Heart left ventricle (tissue), 16 donors: ENCODE measurements at regions not wholly inside any gene's neighbourhood (a gene's known extent, or its start where the extent isn't known, plus 50 kb on each side); places are given as distances from the start of the nearest gene placed in this dataset.
"Not testable (repeated sequence)": the region's sequence is repeated elsewhere in the genome, so short reads cannot be mapped to it uniquely, and the experiment has no call there.

Source experiments
- ATAC-seq, 4 donors: fragments of 200-7000 bp; cut with Tn5 transposase; one replicate each; pipeline ENCODE4 v1.9.1; 2020 to 2022; ENCODE audit warnings: moderate library complexity in 4 of 4, mild to moderate bottlenecking in 3 of 4, moderate number of reproducible peaks in 1 of 4
- DNase-seq, 5 donors: peaks; one replicate each; pipeline ENCODE4 v3.0.0-alpha.2; 2020
- H3K27ac ChIP-seq, 12 donors: fragments of 200-600 bp; sonication (generic) in 4 of 12; one replicate each; pipeline versions ENCODE4 v1.5.0 to v1.8.0; 2016 to 2022; ENCODE audit warnings: mild to moderate bottlenecking in 2 of 12
- H3K27me3 ChIP-seq, 9 donors: fragments of 200-600 bp; sonication (generic) in 2 of 9; one replicate each; pipeline versions ENCODE4 v1.5.1 to v1.8.0; 2016 to 2022; ENCODE audit warnings: mild to moderate bottlenecking in 3 of 9
- H3K36me3 ChIP-seq, 9 donors: fragments of 200-600 bp; sonication (generic) in 2 of 9; one replicate each; pipeline versions ENCODE4 v1.5.0 to v1.8.0; 2018 to 2022; ENCODE audit warnings: mild to moderate bottlenecking in 2 of 9
- H3K4me1 ChIP-seq, 12 donors: fragments of 200-600 bp; sonication (generic) in 4 of 12; one replicate each; pipeline versions ENCODE4 v1.5.0 to v1.8.0; 2016 to 2022; ENCODE audit warnings: mild to moderate bottlenecking in 3 of 12
- H3K4me3 ChIP-seq, 12 donors: fragments of 200-600 bp; sonication (generic) in 4 of 12; one replicate each; pipeline versions ENCODE4 v1.5.0 to v1.8.0; 2017 to 2022; ENCODE audit warnings: mild to moderate bottlenecking in 9 of 12, moderate library complexity in 4 of 12
- H3K9me3 ChIP-seq, 12 donors: fragments of 200-600 bp; sonication (generic) in 4 of 12; one replicate each; pipeline versions ENCODE4 v1.5.0 to v1.8.0; 2016 to 2022; ENCODE audit warnings: mild to moderate bottlenecking in 1 of 12
- CTCF ChIP-seq, 12 donors: fragments of 200-600 bp; sonication (generic) in 4 of 12; IDR thresholded peaks; one replicate each; pipeline versions ENCODE4 v1.5.0 to v1.8.0; 2018 to 2022; ENCODE audit warnings: antibody characterized with exemption in 12 of 12, mild to moderate bottlenecking in 5 of 12
- POLR2A ChIP-seq, 2 donors: fragments of 450-650 bp; IDR thresholded peaks; one replicate each; pipeline ENCODE4 v1.6.1; 2017; ENCODE audit warnings: antibody characterized with exemption in 2 of 2, mild to moderate bottlenecking in 2 of 2, moderate library complexity in 2 of 2
- WGBS, 4 donors: extraction: QIAGEN DNeasy Blood & Tissue Kit in 2 of 4; methylation state at CpG; one replicate each; pipeline versions ENCODE4 v1.1.5 to v1.1.7; 2013 to 2018; 5-methylcytosine and 5-hydroxymethylcytosine counted together
- intact Hi-C, 10 donors: fragments of 100-400 bp; cut with DNase I; formaldehyde crosslinking; loops; one replicate each; pipeline versions ENCODE4 v1.11.1 to v1.14.2; 2022
- donor health status: ischemic (EF 13 %, LVEDD 7.1; RV severe dilation, severe dysfunction).
- donor health status: healthy with polysubstance abuse.
- donor health status: DM: no; HTN: yes; CAD: no.
- donor health status: DM: no; HTN: no; CAD: no.
- donor health status: ischemic (EF 25% LVEDD 6.9; RV normal size, moderate dysfunction).
- donor health status: ischemic (EF 25% LVEDD 5.7; RV mildly dilated, moderate dysfunction).
- donor health status: healthy.
- donor health status: DM: yes; HTN: yes; CAD: no.
- donor health status: ischemic (EF 35%, LVEDD 5.7; RV mildly dilated, moderate dysfunction).
- donor health status: nonischemic (EF 11% LVEDD 7.7; RV severe dilation, severe dysfunction).
- donor health status: DM: yes; HTN: yes; CAD: no.
- donor health status: PGD.
- donor health status: ischemic (EF 29% LVEDD 5.4; RV normal size, mild dysfunction).
- donor health status: nonischemic (EF 23%, LVEDD 6.1; RV moderate dilation, normal function).

GRCh38 chr3:22858486-22858885, 344.6 kb upstream of the UBE2E2 start:
- 28 to 45% (median 37%) methylated on average over 2 of the region's 2 CpGs for WGBS, 4 donors
- DNase-seq = no peak
- no peaks in the 10 kb centered on the region for H3K36me3 ChIP-seq
- intact Hi-C loops = no loop called here
- peaks cover 0 to 10% (median 0%) of the 10 kb centered on the region in 12 donors for H3K9me3 ChIP-seq
- H3K4me1 ChIP-seq = peaks cover 0 to 2% (median 0%) of the 10 kb centered on the region in 12 donors
- no peak for ATAC-seq
- H3K27me3 ChIP-seq = no peaks in the 10 kb centered on the region
- no peak overlapping the region for H3K4me3 ChIP-seq
- TF ChIP-seq POLR2A (IDR thresholded peaks at IDR 0.05) (no peak), CTCF (IDR thresholded peaks at IDR 0.05) (no peak)
- H3K27ac ChIP-seq = no peak overlapping the region

GRCh38 chr3:22859618-22860017, 343.5 kb upstream of the UBE2E2 start:
- intact Hi-C loops = no loop called here
- no peak for ATAC-seq
- TF ChIP-seq POLR2A (IDR thresholded peaks at IDR 0.05) = no peak
- TF ChIP-seq CTCF (IDR thresholded peaks at IDR 0.05) = no peak

GRCh38 chr3:22861426-22861825, 341.7 kb upstream of the UBE2E2 start:
- no peak overlapping the region for H3K27ac ChIP-seq
- no peak for TF ChIP-seq CTCF (IDR thresholded peaks at IDR 0.05)
- no peak for TF ChIP-seq POLR2A (IDR thresholded peaks at IDR 0.05)
- H3K4me1 ChIP-seq = peaks cover 0 to 2% (median 0%) of the 10 kb centered on the region in 12 donors
- no peak for ATAC-seq
- H3K36me3 ChIP-seq = no peaks in the 10 kb centered on the region
- peaks cover 0 to 2% (median 0%) of the 10 kb centered on the region in 12 donors for H3K9me3 ChIP-seq
- H3K27me3 ChIP-seq = no peaks in the 10 kb centered on the region
- no peak for DNase-seq
- 83 to 85% (median 84%) methylated on average over 3 of the region's 3 CpGs for WGBS, 4 donors
- intact Hi-C loops = no loop called here
- no peak overlapping the region for H3K4me3 ChIP-seq

More at GRCh38 chr3:22859618-22860017, 343.5 kb upstream of the UBE2E2 start:
- no peak for DNase-seq
- Histone ChIP-seq H3K36me3 (no peaks in the 10 kb centered on the region), H3K4me1 (peaks cover 0 to 2% (median 0%) of the 10 kb centered on the region in 12 donors), H3K27ac (no peak overlapping the region), H3K9me3 (peaks cover 0 to 4% (median 0%) of the 10 kb centered on the region in 12 donors), H3K4me3 (no peak overlapping the region), H3K27me3 (no peaks in the 10 kb centered on the region)

GRCh38 chr3:22862111-22862510, 341.0 kb upstream of the UBE2E2 start:
- Histone ChIP-seq H3K4me3 (no peak overlapping the region), H3K9me3 (peaks cover 0 to 2% (median 0%) of the 10 kb centered on the region in 12 donors), H3K27ac (no peak overlapping the region), H3K36me3 (no peaks in the 10 kb centered on the region), H3K4me1 (peaks cover 0 to 2% (median 0%) of the 10 kb centered on the region in 12 donors), H3K27me3 (no peaks in the 10 kb centered on the region)
- TF ChIP-seq POLR2A (IDR thresholded peaks at IDR 0.05) = no peak
- TF ChIP-seq CTCF (IDR thresholded peaks at IDR 0.05) = no peak
- 79 to 92% (median 90%) methylated on average over 5 of the region's 5 CpGs for WGBS, 4 donors
- DNase-seq (no peak), ATAC-seq (no peak)
- intact Hi-C loops = no loop called here

GRCh38 chr3:22882834-22883233, 320.3 kb upstream of the UBE2E2 start:
- H3K27ac ChIP-seq, H3K36me3 ChIP-seq, H3K27me3 ChIP-seq, H3K9me3 ChIP-seq, H3K4me3 ChIP-seq, intact Hi-C loops, H3K4me1 ChIP-seq, ATAC-seq, DNase-seq: not testable (repeated sequence)
- 90 to 97% (median 95%) methylated on average over 2 of the region's 2 CpGs for WGBS, 4 donors
